ENCODE measurements at regions not wholly inside any gene's neighbourhood (a gene's known extent, or its start where the extent isn't known, plus 50 kb on each side); places are given as distances from the start of the nearest gene placed in this dataset.
"Not testable (repeated sequence)": the region's sequence is repeated elsewhere in the genome, so short reads cannot be mapped to it uniquely, and the experiment has no call there.

- in situ Hi-C loops (cut with HindIII; ENCODE audit: low pct_unique_long_range_greater_than_20kb, low sequenced_read_pairs), result no loop called here
- DNase-seq (ENCODE audit: low read depth), result no peak
These were observed 178.0 kb upstream of the GALNT2 start for GRCh38 chr1:229889031-229889517.

- DNase-seq (ENCODE audit: low read depth), result no peak
- in situ Hi-C loops (cut with HindIII; ENCODE audit: low pct_unique_long_range_greater_than_20kb, low sequenced_read_pairs), result no loop called here
These were observed 175.8 kb upstream of the GALNT2 start for GRCh38 chr1:229891227-229891626.

GRCh38 chr1:229892515-229893117, 174.4 kb upstream of the GALNT2 start:
- in situ Hi-C loops (cut with HindIII; ENCODE audit: low pct_unique_long_range_greater_than_20kb, low sequenced_read_pairs), result no loop called here
- DNase-seq (ENCODE audit: low read depth), result no peak

- no peak for DNase-seq (ENCODE audit: low read depth)
- in situ Hi-C loops (cut with HindIII; ENCODE audit: low pct_unique_long_range_greater_than_20kb, low sequenced_read_pairs), result no loop called here
These were observed 173.1 kb upstream of the GALNT2 start for GRCh38 chr1:229893762-229894444.

- no peak for DNase-seq (ENCODE audit: low read depth)
- in situ Hi-C loops (cut with HindIII; ENCODE audit: low pct_unique_long_range_greater_than_20kb, low sequenced_read_pairs), result no loop called here
These were observed 172.5 kb upstream of the GALNT2 start for GRCh38 chr1:229894532-229894931.

- in situ Hi-C loops (cut with HindIII; ENCODE audit: low pct_unique_long_range_greater_than_20kb, low sequenced_read_pairs), result no loop called here
- DNase-seq (ENCODE audit: low read depth), result no peak
These were observed 171.4 kb upstream of the GALNT2 start for GRCh38 chr1:229895605-229896004.

- in situ Hi-C loops (cut with HindIII; ENCODE audit: low pct_unique_long_range_greater_than_20kb, low sequenced_read_pairs), result no loop called here
These were observed 170.7 kb upstream of the GALNT2 start for GRCh38 chr1:229896306-229896705.

GRCh38 chr1:229896861-229897260, 170.2 kb upstream of the GALNT2 start:
- in situ Hi-C loops (cut with HindIII; ENCODE audit: low pct_unique_long_range_greater_than_20kb, low sequenced_read_pairs), result no loop called here
- DNase-seq (ENCODE audit: low read depth), result no peak

More at GRCh38 chr1:229896306-229896705, 170.7 kb upstream of the GALNT2 start:
- DNase-seq (ENCODE audit: low read depth), result no peak

- in situ Hi-C loops (cut with HindIII; ENCODE audit: low pct_unique_long_range_greater_than_20kb, low sequenced_read_pairs), result no loop called here
These were observed 169.5 kb upstream of the GALNT2 start for GRCh38 chr1:229897501-229897900.

GRCh38 chr1:229900220-229900619, 166.8 kb upstream of the GALNT2 start:
- DNase-seq (ENCODE audit: low read depth), result no peak
- in situ Hi-C loops (cut with HindIII; ENCODE audit: low pct_unique_long_range_greater_than_20kb, low sequenced_read_pairs), result no loop called here

More at GRCh38 chr1:229897501-229897900, 169.5 kb upstream of the GALNT2 start:
- DNase-seq (ENCODE audit: low read depth), result no peak

- no peak for DNase-seq (ENCODE audit: low read depth)
- in situ Hi-C loops (cut with HindIII; ENCODE audit: low pct_unique_long_range_greater_than_20kb, low sequenced_read_pairs), result no loop called here
These were observed 161.9 kb upstream of the GALNT2 start for GRCh38 chr1:229905031-229905545.

- in situ Hi-C loops (cut with HindIII; ENCODE audit: low pct_unique_long_range_greater_than_20kb, low sequenced_read_pairs), result no loop called here
- no peak for DNase-seq (ENCODE audit: low read depth)
These were observed 161.4 kb upstream of the GALNT2 start for GRCh38 chr1:229905652-229906051.

GRCh38 chr1:229907884-229908638, 159.0 kb upstream of the GALNT2 start:
- in situ Hi-C loops (cut with HindIII; ENCODE audit: low pct_unique_long_range_greater_than_20kb, low sequenced_read_pairs), result no loop called here
- DNase-seq (ENCODE audit: low read depth), result no peak

- no peak for DNase-seq (ENCODE audit: low read depth)
- in situ Hi-C loops (cut with HindIII; ENCODE audit: low pct_unique_long_range_greater_than_20kb, low sequenced_read_pairs), result no loop called here
These were observed 158.3 kb upstream of the GALNT2 start for GRCh38 chr1:229908689-229909088.

GRCh38 chr1:229913489-229913888, 153.5 kb upstream of the GALNT2 start:
- in situ Hi-C loops (cut with HindIII; ENCODE audit: low pct_unique_long_range_greater_than_20kb, low sequenced_read_pairs), result no loop called here

GRCh38 chr1:229919488-229919887, 147.6 kb upstream of the GALNT2 start:
- DNase-seq (ENCODE audit: low read depth); in situ Hi-C loops (cut with HindIII; ENCODE audit: low pct_unique_long_range_greater_than_20kb, low sequenced_read_pairs): not testable (repeated sequence)

More at GRCh38 chr1:229913489-229913888, 153.5 kb upstream of the GALNT2 start:
- no peak for DNase-seq (ENCODE audit: low read depth)

- in situ Hi-C loops (cut with HindIII; ENCODE audit: low pct_unique_long_range_greater_than_20kb, low sequenced_read_pairs), result no loop called here
- no peak for DNase-seq (ENCODE audit: low read depth)
These were observed 146.4 kb upstream of the GALNT2 start for GRCh38 chr1:229920683-229921082.

GRCh38 chr1:229922249-229922648, 144.8 kb upstream of the GALNT2 start:
- DNase-seq (ENCODE audit: low read depth), result no peak
- in situ Hi-C loops (cut with HindIII; ENCODE audit: low pct_unique_long_range_greater_than_20kb, low sequenced_read_pairs), result no loop called here

GRCh38 chr1:229924639-229925038, 142.4 kb upstream of the GALNT2 start:
- DNase-seq (ENCODE audit: low read depth), result no peak
- in situ Hi-C loops (cut with HindIII; ENCODE audit: low pct_unique_long_range_greater_than_20kb, low sequenced_read_pairs), result no loop called here
